ENCODE measurements at regions not wholly inside any gene's neighbourhood (a gene's known extent, or its start where the extent isn't known, plus 50 kb on each side); places are given as distances from the start of the nearest gene placed in this dataset.
"Not testable (repeated sequence)": the region's sequence is repeated elsewhere in the genome, so short reads cannot be mapped to it uniquely, and the experiment has no call there.

GRCh38 chr1:90348459-90348858, 353.5 kb downstream of the ZNF326 start:
- not testable (repeated sequence) for DNase-seq

DNA sequence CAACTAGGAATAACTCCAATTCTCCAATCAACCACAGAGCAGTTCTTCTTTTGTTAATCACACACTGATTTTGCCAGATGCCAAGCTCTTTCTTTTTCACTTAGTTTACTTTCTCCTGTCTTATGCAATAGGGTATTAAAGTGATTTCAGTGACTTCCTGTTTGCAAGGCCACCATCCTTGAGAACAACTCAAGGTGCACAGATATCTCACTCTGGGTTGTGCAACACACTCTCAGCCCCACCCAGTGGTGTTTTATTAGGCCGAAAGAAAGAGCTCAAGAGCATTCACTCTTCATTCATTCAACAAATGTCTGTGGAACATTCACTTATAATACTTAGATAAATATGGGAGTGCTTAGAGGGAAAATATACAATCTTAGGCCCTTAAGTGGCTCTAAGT, 352.5 kb downstream of the ZNF326 start:
- no peak for DNase-seq

DNA sequence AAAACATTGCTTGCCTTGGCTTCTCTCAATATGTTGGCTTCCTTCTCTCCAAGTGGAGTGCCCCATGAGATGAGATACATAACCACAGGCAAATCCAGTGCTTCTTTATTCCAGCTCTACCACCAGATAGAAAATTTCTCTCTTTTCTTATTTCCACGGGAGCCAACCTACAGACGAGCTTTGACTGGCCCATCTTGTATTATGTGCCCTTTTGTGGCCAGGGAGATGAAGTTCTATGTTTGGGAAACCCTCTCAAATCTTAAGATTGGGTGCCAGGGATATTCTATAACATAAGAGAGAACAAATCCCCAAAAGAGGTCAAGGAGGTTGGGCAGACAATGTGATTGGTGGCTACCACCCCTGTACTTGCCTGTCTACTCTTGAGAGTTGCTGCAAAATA, 351.8 kb downstream of the ZNF326 start:
- no peak for DNase-seq

DNA sequence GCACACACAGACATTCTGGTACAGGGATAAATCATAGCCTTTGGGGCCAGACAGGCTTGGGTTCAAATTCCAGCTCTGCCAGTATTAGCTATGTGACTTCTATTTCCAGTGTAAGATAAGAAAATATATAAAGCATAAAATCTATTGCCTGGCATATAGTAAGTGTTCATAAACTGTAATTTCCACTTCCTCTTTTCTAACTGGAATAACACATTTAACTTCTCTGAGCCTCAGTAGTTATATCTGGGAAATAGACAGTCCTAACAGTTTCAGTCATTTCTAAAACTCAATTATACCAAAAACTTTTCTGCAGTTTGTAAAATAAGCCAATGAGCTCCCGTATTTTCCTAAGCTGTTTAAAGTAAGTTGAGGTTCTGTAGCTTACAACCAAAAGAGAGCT, 351.4 kb downstream of the ZNF326 start:
- DNase-seq, result no peak

DNA sequence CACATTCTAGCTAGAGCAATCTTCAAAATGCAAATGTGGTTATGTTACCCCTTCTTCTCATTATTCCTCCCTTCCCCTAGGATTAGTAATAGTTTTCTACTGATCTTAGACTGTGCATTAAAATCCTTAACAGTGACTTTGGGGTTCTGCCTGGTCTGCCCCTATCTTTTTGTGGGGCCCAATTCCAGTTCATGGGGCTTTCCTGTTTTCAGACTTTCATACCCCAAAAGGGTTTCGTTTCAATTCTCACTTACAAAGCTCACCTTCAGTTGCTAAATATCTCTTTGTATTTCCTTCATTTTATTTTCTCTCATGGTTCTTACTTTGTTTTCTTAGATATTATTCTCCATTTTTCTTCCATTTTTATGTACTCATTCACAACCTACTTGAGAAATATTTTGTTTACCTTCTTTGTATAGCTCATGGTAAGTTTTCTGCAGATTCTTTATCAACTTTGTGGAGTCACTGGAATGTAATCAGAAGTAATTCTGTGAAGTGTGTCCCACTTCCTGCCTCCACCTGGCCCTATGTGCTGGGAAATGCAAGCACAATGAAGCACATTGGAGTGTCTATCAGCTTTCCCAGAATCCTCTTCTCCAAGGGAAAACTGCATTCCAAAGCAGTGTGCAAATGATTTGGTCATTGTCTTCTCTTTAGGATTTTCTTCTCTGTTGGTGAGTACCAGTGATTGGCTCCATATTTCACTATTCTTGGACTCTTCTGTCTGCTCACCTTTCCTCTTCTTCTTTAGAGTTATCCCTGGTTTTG, 350.2 kb downstream of the ZNF326 start:
- no peak for DNase-seq

DNA sequence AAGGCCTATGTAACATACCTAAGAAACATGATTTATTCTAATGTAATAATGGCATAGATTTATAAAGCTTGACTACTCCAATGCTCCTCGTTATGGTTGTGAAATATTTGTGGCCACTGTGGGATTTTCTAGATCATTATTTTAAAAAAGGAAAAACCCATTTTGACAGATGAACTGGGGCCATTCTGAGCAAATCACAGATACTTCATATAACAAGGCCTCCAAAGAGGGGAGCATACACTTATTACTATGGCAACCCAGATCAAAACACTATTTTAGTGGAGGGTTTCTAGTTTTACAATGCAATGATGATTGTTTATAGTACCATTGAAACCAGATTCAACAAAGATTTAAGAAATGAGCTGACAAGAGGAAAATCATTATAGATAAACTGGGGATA, 346.6 kb downstream of the ZNF326 start:
- DNase-seq, result no peak

GRCh38 chr1:90340606-90341005, 345.7 kb downstream of the ZNF326 start:
- DNase-seq, result no peak

- DNase-seq, result no peak
Measured at GRCh38 chr1:90339811-90340210, 344.9 kb downstream of the ZNF326 start.

DNA sequence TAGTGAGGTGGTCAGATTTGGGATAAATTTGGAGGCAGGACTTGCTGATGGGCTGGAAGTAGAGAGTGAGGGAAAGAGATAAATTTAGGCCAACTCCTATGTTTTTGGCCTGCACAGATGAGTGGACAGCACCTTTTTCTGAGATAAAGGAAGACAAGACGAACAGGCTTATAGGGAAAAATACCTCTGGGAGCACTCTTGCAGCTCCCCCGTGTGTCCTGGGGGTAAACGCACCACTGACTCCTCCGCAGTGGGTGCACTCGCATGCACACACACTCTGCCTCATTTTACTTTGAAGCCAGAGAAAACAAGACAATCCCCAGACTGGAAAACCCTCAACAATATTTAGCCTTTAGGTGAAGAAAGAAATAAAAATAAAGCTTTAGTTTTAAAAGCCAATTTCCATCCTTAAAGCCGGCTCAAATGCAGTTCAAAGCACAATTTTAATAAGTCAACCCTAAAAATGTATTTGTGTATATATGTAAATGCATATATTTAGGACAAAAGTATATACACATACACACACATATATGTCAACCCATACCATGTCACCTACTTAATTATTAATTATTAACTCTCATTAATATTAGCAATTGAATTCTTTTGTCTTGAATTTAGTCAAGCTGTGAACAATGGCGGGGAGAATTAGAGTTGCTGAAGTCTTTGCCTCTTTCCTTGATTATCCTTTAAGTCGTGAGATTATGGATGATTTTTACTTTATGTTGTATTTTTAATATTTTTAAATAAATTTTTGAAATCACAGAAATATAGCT, 341.8 kb downstream of the ZNF326 start:
- no peak for DNase-seq

DNA sequence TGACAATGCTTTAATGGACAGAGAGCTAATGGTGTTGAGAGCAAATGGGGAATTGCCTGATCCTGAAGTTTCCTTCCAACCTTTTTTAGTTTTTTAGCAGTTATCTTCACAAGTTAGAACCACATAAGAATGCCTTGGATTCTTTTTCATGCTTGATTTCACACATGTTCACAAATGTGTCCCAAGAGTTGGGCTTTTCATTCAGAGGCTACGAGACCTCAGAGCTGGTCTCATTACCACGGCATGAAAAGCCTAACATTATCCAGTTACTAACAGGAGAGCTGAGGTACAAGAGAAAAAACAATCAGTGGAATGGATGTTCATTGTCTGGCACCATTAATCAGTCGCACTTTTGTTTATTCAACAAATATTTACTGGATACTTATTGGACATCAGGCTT, 340.6 kb downstream of the ZNF326 start:
- DNase-seq, result no peak

DNA sequence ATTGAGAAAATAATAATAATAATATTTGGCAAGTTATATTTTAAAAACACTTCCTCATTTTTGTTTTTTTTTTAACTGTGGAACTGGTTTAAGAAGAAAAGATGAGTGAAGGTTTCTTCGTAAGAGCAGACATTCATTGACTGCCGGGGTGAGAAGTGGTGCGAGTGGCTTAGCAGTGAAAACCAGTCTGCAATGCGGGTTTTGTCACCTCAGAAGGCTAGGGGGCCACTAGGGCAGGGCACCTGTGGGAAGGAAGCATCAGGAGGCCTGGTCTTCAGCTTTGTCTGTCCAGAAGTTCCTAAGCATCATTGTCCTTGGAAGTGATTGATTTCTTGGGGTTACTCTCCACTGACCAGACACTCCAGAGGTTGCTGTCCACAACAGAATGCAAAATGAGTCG, 339.2 kb downstream of the ZNF326 start:
- DNase-seq, result no peak

- DNase-seq, result no peak
Measured at GRCh38 chr1:90325168-90325567, 330.3 kb downstream of the ZNF326 start.

- no peak for DNase-seq
Measured at GRCh38 chr1:90322186-90322585, 327.3 kb downstream of the ZNF326 start.

DNA sequence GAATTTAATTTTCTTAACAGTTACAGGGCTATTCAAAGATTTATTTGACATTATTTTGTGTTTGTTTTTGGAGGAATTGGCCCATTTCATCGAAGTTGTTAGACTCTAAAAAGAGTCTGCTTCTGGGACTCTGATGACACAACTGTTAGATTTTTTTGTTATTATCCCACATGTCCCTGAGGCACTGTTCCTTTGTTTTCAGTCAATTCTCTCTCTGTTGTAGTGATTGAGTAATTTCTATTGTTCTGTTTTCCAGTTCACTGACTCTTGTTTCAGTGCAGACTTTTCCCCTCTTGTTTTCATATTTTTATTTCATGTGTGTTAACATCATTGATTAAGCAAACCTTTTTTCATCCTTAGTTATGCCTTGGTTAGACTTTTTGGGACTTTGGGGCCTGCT, 325.0 kb downstream of the ZNF326 start:
- DNase-seq, result no peak

- DNase-seq, result no peak
Measured at GRCh38 chr1:90318431-90318830, 323.5 kb downstream of the ZNF326 start.

- DNase-seq, result no peak
Measured at GRCh38 chr1:90317628-90318027, 322.7 kb downstream of the ZNF326 start.

GRCh38 chr1:90314533-90314932, 319.6 kb downstream of the ZNF326 start:
- no peak for DNase-seq

DNA sequence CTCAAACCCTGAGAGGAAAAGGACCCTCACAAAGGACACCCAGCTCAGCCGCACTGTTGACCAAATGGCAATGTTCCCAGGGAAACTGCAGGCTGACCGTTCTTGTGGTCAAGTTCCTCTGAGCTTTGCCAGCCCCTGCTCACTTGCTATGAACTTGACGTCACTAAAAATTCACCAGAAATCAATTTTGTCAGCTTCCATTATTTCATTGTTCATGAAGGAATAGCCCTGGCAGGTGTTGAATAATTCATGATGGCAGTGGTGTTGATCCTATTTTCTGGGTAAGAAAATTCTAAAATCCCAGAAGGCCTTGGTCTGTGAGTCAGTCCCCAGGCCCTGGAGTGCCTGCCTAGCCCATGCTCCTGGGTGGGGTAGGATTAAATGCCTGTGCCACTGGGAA, 318.9 kb downstream of the ZNF326 start:
- DNase-seq, result no peak

DNA sequence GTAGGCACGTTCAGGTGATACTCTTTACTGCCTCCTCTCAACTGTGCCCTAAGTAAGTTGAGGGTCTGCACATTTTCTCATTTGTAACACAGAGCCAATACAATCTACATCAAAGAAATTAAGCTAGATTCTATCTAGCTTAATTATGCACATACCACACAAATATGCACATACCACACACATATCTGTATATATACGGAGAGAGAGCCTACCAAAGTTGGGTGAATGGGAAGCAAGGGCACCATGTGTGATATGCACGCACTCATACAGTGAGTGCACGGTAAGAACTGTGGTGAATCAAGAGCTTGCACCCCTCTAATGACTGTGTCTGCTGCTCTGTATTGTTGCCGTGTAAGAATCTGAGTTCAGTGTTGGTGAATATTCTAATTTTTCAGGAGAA, 314.9 kb downstream of the ZNF326 start:
- no peak for DNase-seq

GRCh38 chr1:90308421-90308820, 313.5 kb downstream of the ZNF326 start:
- no peak for DNase-seq

GRCh38 chr1:90305577-90305976, 310.7 kb downstream of the ZNF326 start:
- DNase-seq, result no peak

DNA sequence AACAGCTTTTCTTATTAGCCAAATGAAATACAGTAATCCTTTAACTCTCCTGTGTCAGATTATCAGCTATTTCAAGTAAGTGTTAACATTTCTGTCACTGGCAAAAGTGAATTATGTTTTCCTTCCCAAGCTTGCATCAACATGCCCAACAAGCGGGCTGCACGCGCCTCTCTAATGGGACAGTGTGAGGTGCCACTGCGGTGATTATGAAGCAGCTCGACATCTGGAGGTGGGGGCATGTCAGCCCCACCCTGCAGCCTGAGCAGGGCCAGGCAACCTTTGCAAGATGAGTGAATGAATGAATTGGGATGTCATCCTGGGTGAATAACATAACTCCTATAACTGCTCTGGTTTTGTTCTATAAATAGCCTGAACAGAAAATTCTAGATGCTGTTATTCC, 301.4 kb downstream of the ZNF326 start:
- DNase-seq, result no peak

DNA sequence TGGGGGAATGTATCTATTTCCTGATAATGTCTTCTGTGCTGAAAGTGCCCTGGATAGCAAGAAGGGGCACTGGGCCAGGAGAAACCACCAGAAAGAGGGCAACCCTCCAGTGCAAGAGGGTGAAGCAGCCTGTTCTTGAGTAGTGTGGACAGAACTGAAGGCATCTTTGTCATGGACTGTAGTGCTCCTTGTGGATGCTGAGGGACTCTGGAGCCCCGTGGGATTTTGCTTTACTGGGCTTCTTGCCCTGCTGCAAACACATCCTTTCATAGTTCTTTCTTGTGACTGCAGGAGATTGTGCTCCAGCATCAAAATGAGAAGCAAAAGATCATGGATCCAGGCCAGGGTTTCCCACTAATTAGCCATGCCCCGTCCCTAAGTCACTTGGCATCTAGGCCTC, 300.6 kb downstream of the ZNF326 start:
- no peak for DNase-seq

DNA sequence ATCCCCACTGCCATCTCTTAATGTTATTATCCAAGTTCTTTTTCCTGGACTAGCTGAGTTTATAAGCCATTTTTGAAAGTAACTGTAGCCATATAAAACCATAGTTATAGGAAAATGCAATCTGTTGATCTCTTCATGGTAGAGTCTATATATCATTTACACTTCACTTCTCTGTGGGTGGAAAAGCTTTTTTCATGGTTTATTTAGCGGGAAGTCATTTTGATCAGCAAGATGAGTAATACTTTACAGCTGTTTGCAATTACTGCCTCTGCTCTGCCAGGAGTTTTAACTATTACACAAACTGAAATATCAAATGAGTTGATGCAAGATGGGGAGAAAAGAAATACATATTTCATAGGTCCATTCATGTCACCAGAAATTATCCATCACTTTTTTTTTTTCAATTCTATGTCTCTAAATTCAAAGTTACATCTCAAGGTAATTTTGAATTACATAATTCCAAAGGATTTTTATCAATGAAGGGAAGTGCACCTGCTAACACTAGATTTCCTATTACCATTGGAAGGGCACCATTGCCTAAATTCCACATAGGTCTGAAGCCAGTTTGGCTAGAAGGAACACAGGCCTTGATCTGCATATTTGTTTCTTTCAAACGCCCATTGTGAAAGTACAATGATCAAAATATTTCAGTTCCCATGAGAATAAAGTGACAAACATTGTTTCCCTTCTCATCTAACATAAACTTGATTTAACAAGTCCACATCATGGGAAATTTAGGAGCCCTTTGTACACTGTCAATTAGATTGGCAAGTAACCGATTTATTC, 296.7 kb downstream of the ZNF326 start:
- no peak for DNase-seq

Data from activated CD4-positive, alpha-beta T cell treated with anti-CD3 and anti-CD28 coated beads for 48 hours (primary cell).